HL-60 (cell line): ENCODE measurements at regions not wholly inside any gene's neighbourhood (a gene's known extent, or its start where the extent isn't known, plus 50 kb on each side); places are given as distances from the start of the nearest gene placed in this dataset.

Experiments
- GABPA ChIP-seq: IDR thresholded peaks from 2 replicates; pipeline ENCODE4 v1.6.1; 2012; ENCODE audit warnings: low read depth
- POLR2AphosphoS5 ChIP-seq: IDR thresholded peaks from 2 replicates; pipeline ENCODE4 v1.6.1; 2012; ENCODE audit warnings: low read depth
- TF ChIP-seq, protein P1 (sequence below): IDR thresholded peaks from one replicate; pipeline ENCODE4 v1.5.1; 2011; ENCODE audit warnings: low read length, control low read depth, inconsistent platforms; ENCODE audit not compliant: insufficient read depth
- TF ChIP-seq, protein P2 (sequence below): IDR thresholded peaks from 2 replicates; pipeline ENCODE4 v1.6.1; 2012; ENCODE audit warnings: low read depth; ENCODE audit not compliant: insufficient replicate concordance

GRCh38 chr1:208303743-208304712 lies 59.8 kb upstream of the PLXNA2 start:
- TF ChIP-seq, protein P1, sequence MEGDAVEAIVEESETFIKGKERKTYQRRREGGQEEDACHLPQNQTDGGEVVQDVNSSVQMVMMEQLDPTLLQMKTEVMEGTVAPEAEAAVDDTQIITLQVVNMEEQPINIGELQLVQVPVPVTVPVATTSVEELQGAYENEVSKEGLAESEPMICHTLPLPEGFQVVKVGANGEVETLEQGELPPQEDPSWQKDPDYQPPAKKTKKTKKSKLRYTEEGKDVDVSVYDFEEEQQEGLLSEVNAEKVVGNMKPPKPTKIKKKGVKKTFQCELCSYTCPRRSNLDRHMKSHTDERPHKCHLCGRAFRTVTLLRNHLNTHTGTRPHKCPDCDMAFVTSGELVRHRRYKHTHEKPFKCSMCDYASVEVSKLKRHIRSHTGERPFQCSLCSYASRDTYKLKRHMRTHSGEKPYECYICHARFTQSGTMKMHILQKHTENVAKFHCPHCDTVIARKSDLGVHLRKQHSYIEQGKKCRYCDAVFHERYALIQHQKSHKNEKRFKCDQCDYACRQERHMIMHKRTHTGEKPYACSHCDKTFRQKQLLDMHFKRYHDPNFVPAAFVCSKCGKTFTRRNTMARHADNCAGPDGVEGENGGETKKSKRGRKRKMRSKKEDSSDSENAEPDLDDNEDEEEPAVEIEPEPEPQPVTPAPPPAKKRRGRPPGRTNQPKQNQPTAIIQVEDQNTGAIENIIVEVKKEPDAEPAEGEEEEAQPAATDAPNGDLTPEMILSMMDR = no peak
- no peak for TF ChIP-seq POLR2AphosphoS5
- TF ChIP-seq, protein P2, sequence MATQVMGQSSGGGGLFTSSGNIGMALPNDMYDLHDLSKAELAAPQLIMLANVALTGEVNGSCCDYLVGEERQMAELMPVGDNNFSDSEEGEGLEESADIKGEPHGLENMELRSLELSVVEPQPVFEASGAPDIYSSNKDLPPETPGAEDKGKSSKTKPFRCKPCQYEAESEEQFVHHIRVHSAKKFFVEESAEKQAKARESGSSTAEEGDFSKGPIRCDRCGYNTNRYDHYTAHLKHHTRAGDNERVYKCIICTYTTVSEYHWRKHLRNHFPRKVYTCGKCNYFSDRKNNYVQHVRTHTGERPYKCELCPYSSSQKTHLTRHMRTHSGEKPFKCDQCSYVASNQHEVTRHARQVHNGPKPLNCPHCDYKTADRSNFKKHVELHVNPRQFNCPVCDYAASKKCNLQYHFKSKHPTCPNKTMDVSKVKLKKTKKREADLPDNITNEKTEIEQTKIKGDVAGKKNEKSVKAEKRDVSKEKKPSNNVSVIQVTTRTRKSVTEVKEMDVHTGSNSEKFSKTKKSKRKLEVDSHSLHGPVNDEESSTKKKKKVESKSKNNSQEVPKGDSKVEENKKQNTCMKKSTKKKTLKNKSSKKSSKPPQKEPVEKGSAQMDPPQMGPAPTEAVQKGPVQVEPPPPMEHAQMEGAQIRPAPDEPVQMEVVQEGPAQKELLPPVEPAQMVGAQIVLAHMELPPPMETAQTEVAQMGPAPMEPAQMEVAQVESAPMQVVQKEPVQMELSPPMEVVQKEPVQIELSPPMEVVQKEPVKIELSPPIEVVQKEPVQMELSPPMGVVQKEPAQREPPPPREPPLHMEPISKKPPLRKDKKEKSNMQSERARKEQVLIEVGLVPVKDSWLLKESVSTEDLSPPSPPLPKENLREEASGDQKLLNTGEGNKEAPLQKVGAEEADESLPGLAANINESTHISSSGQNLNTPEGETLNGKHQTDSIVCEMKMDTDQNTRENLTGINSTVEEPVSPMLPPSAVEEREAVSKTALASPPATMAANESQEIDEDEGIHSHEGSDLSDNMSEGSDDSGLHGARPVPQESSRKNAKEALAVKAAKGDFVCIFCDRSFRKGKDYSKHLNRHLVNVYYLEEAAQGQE = no peak
- no peak for TF ChIP-seq GABPA
